ENCODE measurements at regions not wholly inside any gene's neighbourhood (a gene's known extent, or its start where the extent isn't known, plus 50 kb on each side); places are given as distances from the start of the nearest gene placed in this dataset.

- Histone ChIP-seq H3K9me3 (ENCODE audit: control insufficient read depth, low read length) (no peaks in the 10 kb centered on the region), H2BK12ac (ENCODE audit: low read length in 2 of 2) (no peak overlapping the region), H3K27me3 (ENCODE audit: control insufficient read depth in 1 of 2, insufficient read depth in 1 of 2, low read length in 2 of 2) (no peaks in the 10 kb centered on the region), H2BK15ac (ENCODE audit: low read depth, poor library complexity, severe bottlenecking) (no peak overlapping the region), H2AFZ (ENCODE audit: low read depth, low read length) (no peak overlapping the region), H3K4me1 (ENCODE audit: control insufficient read depth, insufficient read depth, low read depth, low read length) (no peaks in the 10 kb centered on the region), H3K4me2 (ENCODE audit: low read length, poor library complexity, severe bottlenecking) (no peak overlapping the region), H3K9ac (ENCODE audit: low read length) (no peak overlapping the region), H2BK5ac (ENCODE audit: low read depth, low read length, poor library complexity, severe bottlenecking) (no peak overlapping the region), H3K18ac (ENCODE audit: low read depth in 1 of 2, low read length in 2 of 2) (no peak overlapping the region), H3K36me3 (ENCODE audit: control insufficient read depth in 1 of 2, insufficient read depth in 2 of 2, low read depth in 1 of 2, low read length in 2 of 2) (no peaks in the 10 kb centered on the region), H3K14ac (ENCODE audit: low read length in 2 of 2) (no peak overlapping the region), H3K27ac (ENCODE audit: low read length, poor library complexity, severe bottlenecking) (no peak overlapping the region), H4K8ac (ENCODE audit: low read length) (no peak overlapping the region), H2AK5ac (ENCODE audit: low read length, severe bottlenecking) (no peak overlapping the region), H3K79me1 (replicated peaks; ENCODE audit: low read length, poor library complexity, severe bottlenecking) (no peaks in the 10 kb centered on the region), H3K4me3 (ENCODE audit: insufficient read depth in 1 of 2, low read depth in 1 of 2, low read length in 2 of 2) (no peak overlapping the region), H2BK120ac (ENCODE audit: low read depth, low read length) (no peak overlapping the region), H3K4ac (ENCODE audit: low read depth in 1 of 2, low read length in 2 of 2) (no peak overlapping the region), H3K23ac (ENCODE audit: low read length in 2 of 2) (no peak overlapping the region), H4K91ac (ENCODE audit: low read length) (no peak overlapping the region)
- DNase-seq: no peak
- 58% methylated on average over 5 of the region's 5 CpGs for WGBS
Measured at GRCh38 chr11:79536155-79536917, 95.5 kb upstream of the TENM4 start.

- no peak overlapping the region for H3K4me2 ChIP-seq (ENCODE audit: low read length, poor library complexity, severe bottlenecking)
- H2AFZ ChIP-seq (ENCODE audit: low read depth, low read length): no peak overlapping the region
- H2AK5ac ChIP-seq (ENCODE audit: low read length, severe bottlenecking): no peak overlapping the region
- no peak overlapping the region for H3K9ac ChIP-seq (ENCODE audit: low read length)
- H3K23ac ChIP-seq (ENCODE audit: low read length in 2 of 2): no peak overlapping the region
- H4K91ac ChIP-seq (ENCODE audit: low read length): no peak overlapping the region
- no peaks in the 10 kb centered on the region for H3K9me3 ChIP-seq (ENCODE audit: control insufficient read depth, low read length)
- no peak overlapping the region for H3K4me3 ChIP-seq (ENCODE audit: insufficient read depth in 1 of 2, low read depth in 1 of 2, low read length in 2 of 2)
- no peaks in the 10 kb centered on the region for H3K36me3 ChIP-seq (ENCODE audit: control insufficient read depth in 1 of 2, insufficient read depth in 2 of 2, low read depth in 1 of 2, low read length in 2 of 2)
- no peak for DNase-seq
- no peak overlapping the region for H3K18ac ChIP-seq (ENCODE audit: low read depth in 1 of 2, low read length in 2 of 2)
- H3K14ac ChIP-seq (ENCODE audit: low read length in 2 of 2): no peak overlapping the region
- no peak overlapping the region for H3K4ac ChIP-seq (ENCODE audit: low read depth in 1 of 2, low read length in 2 of 2)
- no peaks in the 10 kb centered on the region for H3K79me1 ChIP-seq (replicated peaks; ENCODE audit: low read length, poor library complexity, severe bottlenecking)
- H3K4me1 ChIP-seq (ENCODE audit: control insufficient read depth, insufficient read depth, low read depth, low read length): no peaks in the 10 kb centered on the region
- no peak overlapping the region for H2BK12ac ChIP-seq (ENCODE audit: low read length in 2 of 2)
- H3K27me3 ChIP-seq (ENCODE audit: control insufficient read depth in 1 of 2, insufficient read depth in 1 of 2, low read length in 2 of 2): no peaks in the 10 kb centered on the region
- no peak overlapping the region for H3K27ac ChIP-seq (ENCODE audit: low read length, poor library complexity, severe bottlenecking)
- no peak overlapping the region for H2BK120ac ChIP-seq (ENCODE audit: low read depth, low read length)
- H2BK5ac ChIP-seq (ENCODE audit: low read depth, low read length, poor library complexity, severe bottlenecking): no peak overlapping the region
- WGBS: 57% methylated on average over 1 of the region's 1 CpG
- no peak overlapping the region for H4K8ac ChIP-seq (ENCODE audit: low read length)
- no peak overlapping the region for H2BK15ac ChIP-seq (ENCODE audit: low read depth, poor library complexity, severe bottlenecking)
Measured at GRCh38 chr11:79535606-79536005, 94.8 kb upstream of the TENM4 start.

GRCh38 chr11:79525257-79525656, 84.4 kb upstream of the TENM4 start:
- H3K4me1 ChIP-seq (ENCODE audit: control insufficient read depth, insufficient read depth, low read depth, low read length): no peaks in the 10 kb centered on the region
- no peak overlapping the region for H3K4me2 ChIP-seq (ENCODE audit: low read length, poor library complexity, severe bottlenecking)
- no peaks in the 10 kb centered on the region for H3K79me1 ChIP-seq (replicated peaks; ENCODE audit: low read length, poor library complexity, severe bottlenecking)
- peaks cover 6% of the 10 kb centered on the region for H3K9me3 ChIP-seq (ENCODE audit: control insufficient read depth, low read length)
- no peak overlapping the region for H3K18ac ChIP-seq (ENCODE audit: low read depth in 1 of 2, low read length in 2 of 2)
- H3K14ac ChIP-seq (ENCODE audit: low read length in 2 of 2): no peak overlapping the region
- H2BK12ac ChIP-seq (ENCODE audit: low read length in 2 of 2): no peak overlapping the region
- no peak for DNase-seq
- H2AFZ ChIP-seq (ENCODE audit: low read depth, low read length): no peak overlapping the region
- no peak overlapping the region for H2AK5ac ChIP-seq (ENCODE audit: low read length, severe bottlenecking)
- no peak overlapping the region for H3K27ac ChIP-seq (ENCODE audit: low read length, poor library complexity, severe bottlenecking)
- H3K9ac ChIP-seq (ENCODE audit: low read length): no peak overlapping the region
- peaks cover 0 to 2% of the 10 kb centered on the region in 2 experiments for H3K27me3 ChIP-seq (ENCODE audit: control insufficient read depth in 1 of 2, insufficient read depth in 1 of 2, low read length in 2 of 2)
- H2BK120ac ChIP-seq (ENCODE audit: low read depth, low read length): no peak overlapping the region
- H2BK5ac ChIP-seq (ENCODE audit: low read depth, low read length, poor library complexity, severe bottlenecking): no peak overlapping the region
- no peak overlapping the region for H3K4me3 ChIP-seq (ENCODE audit: insufficient read depth in 1 of 2, low read depth in 1 of 2, low read length in 2 of 2)
- H2BK15ac ChIP-seq (ENCODE audit: low read depth, poor library complexity, severe bottlenecking): no peak overlapping the region
- H3K4ac ChIP-seq (ENCODE audit: low read depth in 1 of 2, low read length in 2 of 2): no peak overlapping the region
- no peak overlapping the region for H4K91ac ChIP-seq (ENCODE audit: low read length)
- no peaks in the 10 kb centered on the region for H3K36me3 ChIP-seq (ENCODE audit: control insufficient read depth in 1 of 2, insufficient read depth in 2 of 2, low read depth in 1 of 2, low read length in 2 of 2)
- no peak overlapping the region for H3K23ac ChIP-seq (ENCODE audit: low read length in 2 of 2)
- H4K8ac ChIP-seq (ENCODE audit: low read length): no peak overlapping the region

- no peak overlapping the region for H3K4ac ChIP-seq (ENCODE audit: low read depth in 1 of 2, low read length in 2 of 2)
- no peaks in the 10 kb centered on the region for H3K27me3 ChIP-seq (ENCODE audit: control insufficient read depth in 1 of 2, insufficient read depth in 1 of 2, low read length in 2 of 2)
- H4K8ac ChIP-seq (ENCODE audit: low read length): no peak overlapping the region
- no peak overlapping the region for H2BK120ac ChIP-seq (ENCODE audit: low read depth, low read length)
- 100% methylated on average over 1 of the region's 1 CpG for WGBS
- DNase-seq: no peak
- H3K4me1 ChIP-seq (ENCODE audit: control insufficient read depth, insufficient read depth, low read depth, low read length): no peaks in the 10 kb centered on the region
- H3K4me3 ChIP-seq (ENCODE audit: insufficient read depth in 1 of 2, low read depth in 1 of 2, low read length in 2 of 2): no peak overlapping the region
- no peaks in the 10 kb centered on the region for H3K79me1 ChIP-seq (replicated peaks; ENCODE audit: low read length, poor library complexity, severe bottlenecking)
- no peak overlapping the region for H3K23ac ChIP-seq (ENCODE audit: low read length in 2 of 2)
- no peak overlapping the region for H2BK15ac ChIP-seq (ENCODE audit: low read depth, poor library complexity, severe bottlenecking)
- no peak overlapping the region for H2BK12ac ChIP-seq (ENCODE audit: low read length in 2 of 2)
- peaks cover 6% of the 10 kb centered on the region for H3K9me3 ChIP-seq (ENCODE audit: control insufficient read depth, low read length)
- no peak overlapping the region for H3K14ac ChIP-seq (ENCODE audit: low read length in 2 of 2)
- H3K18ac ChIP-seq (ENCODE audit: low read depth in 1 of 2, low read length in 2 of 2): no peak overlapping the region
- no peaks in the 10 kb centered on the region for H3K36me3 ChIP-seq (ENCODE audit: control insufficient read depth in 1 of 2, insufficient read depth in 2 of 2, low read depth in 1 of 2, low read length in 2 of 2)
- no peak overlapping the region for H3K9ac ChIP-seq (ENCODE audit: low read length)
- no peak overlapping the region for H3K27ac ChIP-seq (ENCODE audit: low read length, poor library complexity, severe bottlenecking)
- H2AFZ ChIP-seq (ENCODE audit: low read depth, low read length): no peak overlapping the region
- H2AK5ac ChIP-seq (ENCODE audit: low read length, severe bottlenecking): no peak overlapping the region
- H3K4me2 ChIP-seq (ENCODE audit: low read length, poor library complexity, severe bottlenecking): no peak overlapping the region
- no peak overlapping the region for H4K91ac ChIP-seq (ENCODE audit: low read length)
- no peak overlapping the region for H2BK5ac ChIP-seq (ENCODE audit: low read depth, low read length, poor library complexity, severe bottlenecking)
Measured at GRCh38 chr11:79522626-79523025, 81.8 kb upstream of the TENM4 start.
